Colonic mucosa (tissue), 4 donors: ENCODE measurements at regions not wholly inside any gene's neighbourhood (a gene's known extent, or its start where the extent isn't known, plus 50 kb on each side); places are given as distances from the start of the nearest gene placed in this dataset.

ENCODE experiments used
- DNase-seq: peaks from one replicate; pipeline ENCODE4 v3.0.0-alpha.2; 2020
- H3K27ac ChIP-seq: fragments of 200-600 bp; one replicate; pipeline ENCODE4 v1.8.0; 2021
- H3K27me3 ChIP-seq: fragments of 200-600 bp; one replicate; pipeline ENCODE4 v1.8.0; 2021
- H3K36me3 ChIP-seq: fragments of 200-600 bp; one replicate; pipeline ENCODE4 v1.8.0; 2021
- H3K4me1 ChIP-seq: fragments of 200-600 bp; one replicate; pipeline ENCODE4 v1.8.0; 2021; ENCODE audit warnings: mild to moderate bottlenecking
- H3K4me3 ChIP-seq: fragments of 200-600 bp; one replicate; pipeline ENCODE4 v1.8.0; 2021
- H3K9ac ChIP-seq, 2 donors: one replicate each; pipeline ENCODE4 v1.7.0; 2013; ENCODE audit warnings: control low read depth in 2 of 2, low read depth in 2 of 2, low read length in 2 of 2
- H3K9me3 ChIP-seq: fragments of 200-600 bp; one replicate; pipeline ENCODE4 v1.8.0; 2021
- intact Hi-C: fragments of 100-400 bp; cut with DNase I; formaldehyde crosslinking; loops from one replicate; pipeline ENCODE4 v1.14.1; 2022
- TF ChIP-seq, protein P1 (sequence below): fragments of 200-600 bp; IDR thresholded peaks from one replicate; pipeline ENCODE4 v1.8.0; 2022; ENCODE audit warnings: antibody characterized with exemption, mild to moderate bottlenecking
- donor health status: healthy.
- donor health status: DM: no; HTN: no; CAD: no.
- donor health status: DM: no; HTN: no; CAD: no.

DNA sequence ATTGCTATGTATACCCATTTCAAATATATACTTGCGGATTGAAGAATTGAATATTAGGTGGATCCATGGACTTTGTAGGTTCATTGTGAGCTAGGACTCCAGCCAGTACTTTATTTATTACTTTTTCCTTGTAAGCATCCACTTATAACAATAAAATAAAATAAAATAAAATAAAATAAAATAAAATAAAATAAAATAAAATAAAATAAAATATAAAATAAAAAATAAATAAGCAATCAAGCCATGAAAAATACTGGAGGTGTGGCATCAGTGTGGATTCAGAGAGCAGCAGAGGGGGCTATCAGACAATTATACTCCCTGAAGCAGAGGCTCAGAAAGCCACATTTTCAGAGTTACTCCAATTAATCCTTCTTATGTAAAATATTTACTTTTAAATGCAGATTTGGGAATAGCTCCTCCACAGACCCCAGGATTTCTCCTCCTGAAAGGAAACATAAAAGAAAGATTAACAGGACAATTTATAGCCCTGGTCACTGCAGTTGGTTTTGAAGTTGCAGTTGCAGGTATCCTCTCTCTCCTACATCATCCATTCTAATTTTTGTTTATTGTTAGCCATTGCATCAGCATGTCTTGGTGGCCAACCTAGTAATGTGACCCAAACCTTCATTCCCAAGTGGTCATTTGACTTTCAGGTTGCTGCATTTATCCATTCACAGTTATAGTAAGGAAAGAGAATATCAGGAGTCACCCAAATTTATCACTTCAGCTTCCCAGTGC lies 2025.2 kb upstream of the IGFBP7 start:
- DNase-seq: no peak
- Histone ChIP-seq H3K4me3 (no peak overlapping the region), H3K9me3 (no peaks in the 10 kb centered on the region), H3K9ac (no peak overlapping the region), H3K27me3 (no peaks in the 10 kb centered on the region), H3K36me3 (no peaks in the 10 kb centered on the region), H3K4me1 (no peaks in the 10 kb centered on the region), H3K27ac (no peak overlapping the region)
- intact Hi-C loops: no loop called here
- TF ChIP-seq, protein P1, sequence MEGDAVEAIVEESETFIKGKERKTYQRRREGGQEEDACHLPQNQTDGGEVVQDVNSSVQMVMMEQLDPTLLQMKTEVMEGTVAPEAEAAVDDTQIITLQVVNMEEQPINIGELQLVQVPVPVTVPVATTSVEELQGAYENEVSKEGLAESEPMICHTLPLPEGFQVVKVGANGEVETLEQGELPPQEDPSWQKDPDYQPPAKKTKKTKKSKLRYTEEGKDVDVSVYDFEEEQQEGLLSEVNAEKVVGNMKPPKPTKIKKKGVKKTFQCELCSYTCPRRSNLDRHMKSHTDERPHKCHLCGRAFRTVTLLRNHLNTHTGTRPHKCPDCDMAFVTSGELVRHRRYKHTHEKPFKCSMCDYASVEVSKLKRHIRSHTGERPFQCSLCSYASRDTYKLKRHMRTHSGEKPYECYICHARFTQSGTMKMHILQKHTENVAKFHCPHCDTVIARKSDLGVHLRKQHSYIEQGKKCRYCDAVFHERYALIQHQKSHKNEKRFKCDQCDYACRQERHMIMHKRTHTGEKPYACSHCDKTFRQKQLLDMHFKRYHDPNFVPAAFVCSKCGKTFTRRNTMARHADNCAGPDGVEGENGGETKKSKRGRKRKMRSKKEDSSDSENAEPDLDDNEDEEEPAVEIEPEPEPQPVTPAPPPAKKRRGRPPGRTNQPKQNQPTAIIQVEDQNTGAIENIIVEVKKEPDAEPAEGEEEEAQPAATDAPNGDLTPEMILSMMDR: no peak

DNA sequence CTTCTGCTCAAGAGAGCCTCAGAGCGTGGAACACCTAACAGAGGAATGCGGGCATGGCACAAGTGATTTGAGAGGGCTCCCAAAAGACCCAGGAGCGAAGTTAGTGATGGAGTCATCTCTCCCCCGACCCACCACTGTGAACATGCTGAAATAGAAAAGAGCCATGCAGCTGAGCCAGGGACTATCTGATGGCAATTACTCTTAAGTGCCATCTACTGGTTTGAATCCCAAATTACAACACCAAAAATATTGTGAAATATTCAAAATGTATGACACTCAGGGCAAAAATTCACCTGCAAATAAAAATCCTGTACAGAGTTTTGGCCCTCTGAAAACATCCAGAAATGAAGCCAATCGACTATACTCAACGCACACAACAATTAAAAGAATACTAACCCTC lies 2038.9 kb upstream of the ADGRL3 start:
- H3K4me3 ChIP-seq: no peak overlapping the region
- no peaks in the 10 kb centered on the region for H3K27me3 ChIP-seq
- H3K9ac ChIP-seq: no peak overlapping the region
- no peaks in the 10 kb centered on the region for H3K4me1 ChIP-seq
- no peak for DNase-seq
- no peaks in the 10 kb centered on the region for H3K9me3 ChIP-seq
- H3K27ac ChIP-seq: no peak overlapping the region
- H3K36me3 ChIP-seq: no peaks in the 10 kb centered on the region
- intact Hi-C loops: no loop called here
- TF ChIP-seq, protein P1: no peak

DNA sequence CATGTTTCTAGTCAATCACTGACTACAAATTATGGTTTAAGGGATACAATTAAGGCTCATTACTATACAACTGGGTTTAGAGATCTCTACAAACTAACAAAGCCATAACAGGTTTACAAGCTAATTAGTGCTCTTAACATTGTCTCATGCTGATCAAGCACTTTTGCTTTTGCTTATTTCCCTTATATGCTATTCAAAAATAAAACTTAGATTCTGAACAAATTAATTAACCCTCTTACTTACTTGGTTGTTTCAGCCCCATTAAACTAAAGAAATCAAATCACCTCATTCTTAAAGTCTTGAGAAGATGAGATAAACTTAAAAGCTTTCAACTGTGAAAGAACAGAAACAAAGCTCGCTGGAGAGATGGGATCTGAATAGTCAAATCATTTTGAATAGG lies 2024.5 kb upstream of the ADGRL3 start:
- intact Hi-C loops: no loop called here
- no peaks in the 10 kb centered on the region for H3K27me3 ChIP-seq
- no peak for DNase-seq
- no peak overlapping the region for H3K27ac ChIP-seq
- TF ChIP-seq, protein P1: no peak
- no peaks in the 10 kb centered on the region for H3K36me3 ChIP-seq
- no peaks in the 10 kb centered on the region for H3K9me3 ChIP-seq
- H3K9ac ChIP-seq: no peak overlapping the region
- no peaks in the 10 kb centered on the region for H3K4me1 ChIP-seq
- no peak overlapping the region for H3K4me3 ChIP-seq

DNA sequence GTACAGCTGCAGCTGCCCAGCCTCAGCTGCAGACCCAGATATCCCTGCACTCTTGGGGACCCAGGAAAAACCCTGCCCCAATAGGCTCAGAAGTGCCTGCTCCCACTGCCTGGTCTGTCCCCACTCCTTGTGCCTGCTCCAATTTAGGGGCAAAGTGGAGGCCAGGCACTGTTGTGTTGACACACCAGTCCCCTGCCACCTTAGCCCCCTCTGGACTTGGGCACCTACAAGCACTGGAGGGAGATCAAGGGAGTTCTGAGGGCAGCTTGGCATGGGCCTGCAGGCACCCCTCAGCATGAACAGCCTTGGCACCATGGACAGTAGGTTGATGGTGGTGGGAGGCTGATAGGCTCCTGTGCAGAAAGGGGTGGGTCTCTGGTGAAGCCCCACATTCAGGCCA lies 2020.8 kb upstream of the ADGRL3 start:
- H3K9ac ChIP-seq: no peak overlapping the region
- no peak for DNase-seq
- TF ChIP-seq, protein P1: no peak
- no peaks in the 10 kb centered on the region for H3K9me3 ChIP-seq
- H3K4me3 ChIP-seq: no peak overlapping the region
- intact Hi-C loops: no loop called here
- no peaks in the 10 kb centered on the region for H3K4me1 ChIP-seq
- no peaks in the 10 kb centered on the region for H3K36me3 ChIP-seq
- H3K27ac ChIP-seq: no peak overlapping the region
- H3K27me3 ChIP-seq: no peaks in the 10 kb centered on the region

DNA sequence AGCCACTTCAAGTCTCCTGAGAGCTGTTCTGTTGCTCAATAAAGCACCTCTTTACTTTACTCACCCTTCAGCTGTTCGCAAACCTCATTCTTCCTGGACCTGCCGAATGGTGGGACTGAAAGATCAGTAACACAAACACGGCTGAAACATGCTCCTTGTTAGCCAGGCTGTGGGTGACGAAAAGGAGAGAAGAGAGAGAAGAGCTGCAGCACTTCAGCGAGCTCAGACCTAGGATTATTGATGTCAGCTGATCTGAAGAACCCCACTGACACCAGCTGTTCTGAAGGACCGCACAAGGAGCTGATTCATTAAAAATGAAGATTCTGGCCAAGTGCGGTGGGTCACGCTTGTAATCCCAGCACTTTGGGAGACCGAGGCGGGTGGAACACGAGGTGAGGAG lies 2020.0 kb upstream of the ADGRL3 start:
- no peak for DNase-seq
- Histone ChIP-seq H3K27ac (no peak overlapping the region), H3K9ac (no peak overlapping the region), H3K36me3 (no peaks in the 10 kb centered on the region), H3K9me3 (no peaks in the 10 kb centered on the region), H3K4me1 (no peaks in the 10 kb centered on the region), H3K27me3 (no peaks in the 10 kb centered on the region), H3K4me3 (no peak overlapping the region)
- intact Hi-C loops: no loop called here
- TF ChIP-seq, protein P1: no peak
